HEK293 (cell line): ENCODE measurements at regions not wholly inside any gene's neighbourhood (a gene's known extent, or its start where the extent isn't known, plus 50 kb on each side); places are given as distances from the start of the nearest gene placed in this dataset.
A peak's percentile ranks its signal among the peaks of the same experiment; 100 is the strongest.

Experiments
- CTCF ChIP-seq: fragments of 450-650 bp; formaldehyde crosslinking; IDR thresholded peaks from 2 replicates; pipeline ENCODE4 v1.5.1; 2016; ENCODE audit warnings: missing biosample characterization, missing genetic modification characterization
- KLF17 ChIP-seq: fragments of 450-650 bp; formaldehyde crosslinking; IDR thresholded peaks from 2 replicates; pipeline ENCODE4 v1.5.1; 2016; ENCODE audit warnings: missing biosample characterization, missing genetic modification characterization
- MYNN ChIP-seq: fragments of 450-650 bp; formaldehyde crosslinking; IDR thresholded peaks from 2 replicates; pipeline ENCODE4 v1.5.1; 2016; ENCODE audit warnings: missing biosample characterization, missing genetic modification characterization, borderline replicate concordance
- OVOL3 ChIP-seq: fragments of 450-650 bp; formaldehyde crosslinking; IDR thresholded peaks from 2 replicates; pipeline ENCODE4 v1.5.1; 2016; ENCODE audit warnings: missing biosample characterization, missing genetic modification characterization
- PRDM2 ChIP-seq: fragments of 450-650 bp; formaldehyde crosslinking; IDR thresholded peaks from 2 replicates; pipeline ENCODE4 v1.5.1; 2016; ENCODE audit warnings: missing biosample characterization, missing genetic modification characterization, borderline replicate concordance
- ZBTB1 ChIP-seq: fragments of 450-650 bp; formaldehyde crosslinking; IDR thresholded peaks from 2 replicates; pipeline ENCODE4 v1.5.1; 2016; ENCODE audit warnings: missing biosample characterization, missing genetic modification characterization
- ZBTB7A ChIP-seq: fragments of 450-650 bp; formaldehyde crosslinking; IDR thresholded peaks from 2 replicates; pipeline ENCODE4 v1.5.1; 2016; ENCODE audit warnings: low read depth, missing biosample characterization, missing genetic modification characterization
- ZNF138 ChIP-seq: fragments of 450-650 bp; formaldehyde crosslinking; IDR thresholded peaks from 2 replicates; pipeline ENCODE4 v1.5.1; 2016; ENCODE audit warnings: missing biosample characterization, missing genetic modification characterization, borderline replicate concordance
- ZNF302 ChIP-seq: fragments of 450-650 bp; formaldehyde crosslinking; IDR thresholded peaks from 2 replicates; pipeline ENCODE4 v1.5.1; 2016; ENCODE audit warnings: missing biosample characterization, missing genetic modification characterization, low read depth
- ZNF48 ChIP-seq: fragments of 450-650 bp; formaldehyde crosslinking; IDR thresholded peaks from 2 replicates; pipeline ENCODE4 v1.5.1; 2016; ENCODE audit warnings: missing biosample characterization, missing genetic modification characterization
- ZNF585B ChIP-seq: fragments of 450-650 bp; formaldehyde crosslinking; IDR thresholded peaks from 2 replicates; pipeline ENCODE4 v1.5.1; 2016; ENCODE audit warnings: missing biosample characterization, missing genetic modification characterization
- ZNF792 ChIP-seq: fragments of 450-650 bp; formaldehyde crosslinking; IDR thresholded peaks from 2 replicates; pipeline ENCODE4 v1.5.1; 2016; ENCODE audit warnings: missing biosample characterization, missing genetic modification characterization
- ZSCAN23 ChIP-seq: fragments of 450-650 bp; formaldehyde crosslinking; IDR thresholded peaks from 2 replicates; pipeline ENCODE4 v1.5.1; 2016; ENCODE audit warnings: missing biosample characterization, missing genetic modification characterization

- no peak for TF ChIP-seq ZSCAN23
- no peak for TF ChIP-seq ZBTB1 (tag by site-specific recombination)
- no peak for TF ChIP-seq MYNN (tag by site-specific recombination)
- peak; percentile 12; the same call in 1 of the 2 replicates for TF ChIP-seq CTCF (tag by site-specific recombination)
- no peak for TF ChIP-seq ZNF48 (tag by site-specific recombination)
- TF ChIP-seq ZNF302 (tag by site-specific recombination): no peak
- no peak for TF ChIP-seq KLF17 (tag by site-specific recombination)
- no peak for TF ChIP-seq ZNF585B (tag by site-specific recombination)
- TF ChIP-seq ZNF138: no peak
- no peak for TF ChIP-seq PRDM2 (tag by site-specific recombination)
- TF ChIP-seq ZNF792 (tag by site-specific recombination): no peak
- no peak for TF ChIP-seq ZBTB7A (tag by site-specific recombination)
- TF ChIP-seq OVOL3 (tag by site-specific recombination): no peak
Measured at GRCh38 chr9:81370650-81371049, 318.7 kb downstream of the TLE1 start.
